PC-9 (cell line): ENCODE measurements at regions not wholly inside any gene's neighbourhood (a gene's known extent, or its start where the extent isn't known, plus 50 kb on each side); places are given as distances from the start of the nearest gene placed in this dataset.

ENCODE experiments used
- EZH2 ChIP-seq: fragments of 200-600 bp; sonication (generic); IDR thresholded peaks from 2 replicates; pipeline ENCODE4 v1.8.0; 2017; ENCODE audit warnings: antibody characterized with exemption, low read depth
- TF ChIP-seq, protein P1 (sequence below): fragments of 200-600 bp; sonication (generic); conservative IDR thresholded peaks from 2 replicates; pipeline ENCODE4 v1.6.1; 2017; ENCODE audit warnings: mixed run types, antibody characterized with exemption, mild to moderate bottlenecking, moderate library complexity

DNA sequence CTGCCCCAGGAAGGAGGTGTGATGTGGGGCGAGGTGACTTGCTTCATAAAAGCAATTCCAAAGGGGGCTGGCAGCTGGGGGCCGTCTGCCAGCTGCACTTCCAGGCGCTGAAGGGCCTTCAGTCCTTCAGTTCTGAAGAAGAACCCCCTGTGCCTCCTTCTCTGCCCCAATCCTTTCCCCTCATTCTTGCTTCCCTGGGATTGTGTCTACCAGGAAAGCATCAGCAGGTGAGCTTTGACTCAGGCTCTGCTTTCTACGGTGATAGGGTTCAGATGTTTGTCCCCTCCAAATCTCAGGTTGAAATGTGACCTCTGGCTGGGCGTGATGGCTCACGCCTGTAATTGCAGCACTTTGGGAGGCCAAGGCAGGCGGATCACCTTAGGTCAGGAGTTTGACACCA, 52.5 kb upstream of the NKD1 start:
- TF ChIP-seq, protein P1, sequence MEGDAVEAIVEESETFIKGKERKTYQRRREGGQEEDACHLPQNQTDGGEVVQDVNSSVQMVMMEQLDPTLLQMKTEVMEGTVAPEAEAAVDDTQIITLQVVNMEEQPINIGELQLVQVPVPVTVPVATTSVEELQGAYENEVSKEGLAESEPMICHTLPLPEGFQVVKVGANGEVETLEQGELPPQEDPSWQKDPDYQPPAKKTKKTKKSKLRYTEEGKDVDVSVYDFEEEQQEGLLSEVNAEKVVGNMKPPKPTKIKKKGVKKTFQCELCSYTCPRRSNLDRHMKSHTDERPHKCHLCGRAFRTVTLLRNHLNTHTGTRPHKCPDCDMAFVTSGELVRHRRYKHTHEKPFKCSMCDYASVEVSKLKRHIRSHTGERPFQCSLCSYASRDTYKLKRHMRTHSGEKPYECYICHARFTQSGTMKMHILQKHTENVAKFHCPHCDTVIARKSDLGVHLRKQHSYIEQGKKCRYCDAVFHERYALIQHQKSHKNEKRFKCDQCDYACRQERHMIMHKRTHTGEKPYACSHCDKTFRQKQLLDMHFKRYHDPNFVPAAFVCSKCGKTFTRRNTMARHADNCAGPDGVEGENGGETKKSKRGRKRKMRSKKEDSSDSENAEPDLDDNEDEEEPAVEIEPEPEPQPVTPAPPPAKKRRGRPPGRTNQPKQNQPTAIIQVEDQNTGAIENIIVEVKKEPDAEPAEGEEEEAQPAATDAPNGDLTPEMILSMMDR = no peak
- no peak for TF ChIP-seq EZH2
